H1 (cell line): ENCODE measurements at regions not wholly inside any gene's neighbourhood (a gene's known extent, or its start where the extent isn't known, plus 50 kb on each side); places are given as distances from the start of the nearest gene placed in this dataset.

Experiments
- CTCF ChIA-PET: fragments of 300-600 bp; sonication (Branson Sonifier 250); formaldehyde crosslinking; loops from one replicate; lab custom pipeline; 2021; ENCODE audit not compliant: partially characterized antibody; lab: Charles Lee
- POLR2A ChIA-PET: fragments of 300-600 bp; sonication (Branson Sonifier 250); formaldehyde crosslinking; loops from one replicate; lab custom pipeline; 2021; ENCODE audit warnings: inconsistent platforms; ENCODE audit not compliant: partially characterized antibody; lab: Charles Lee
- DNase-seq, 2 experiments: peaks; one replicate each; pipeline versions ENCODE4 v3.0.0 to v3.0.0-alpha.2; 2010 to 2022; ENCODE audit warnings: low spot score in 2 of 2, low read depth in 1 of 2, mixed read lengths in 1 of 2
- FAIRE-seq: peaks from 2 replicates; lab custom pipeline; 2011; peaks lifted over from hg19 to GRCh38; lab: Jason Lieb, UNC
- H2AFZ ChIP-seq: 2 replicates; pipeline ENCODE4 v1.8.1; 2012; ENCODE audit warnings: low read length, inconsistent platforms
- H2AK5ac ChIP-seq: 2 replicates; pipeline ENCODE4 v1.6.1; 2013; ENCODE audit warnings: low read depth, low read length
- H2BK120ac ChIP-seq: replicated peaks from 2 replicates; pipeline ENCODE3; 2013; ENCODE audit warnings: low read depth, low read length, inconsistent platforms
- H2BK12ac ChIP-seq: 2 replicates; pipeline ENCODE4 v1.6.1; 2013; ENCODE audit warnings: low read depth, low read length
- H2BK15ac ChIP-seq: 2 replicates; pipeline ENCODE4 v1.6.1; 2013; ENCODE audit warnings: low read length
- H2BK20ac ChIP-seq: 2 replicates; pipeline ENCODE4 v1.6.1; 2013; ENCODE audit warnings: low read length
- H2BK5ac ChIP-seq: 2 replicates; pipeline ENCODE4 v1.6.1; 2013; ENCODE audit warnings: low read depth, low read length
- H3K14ac ChIP-seq: 2 replicates; pipeline ENCODE4 v1.6.1; 2013; ENCODE audit warnings: inconsistent platforms; ENCODE audit not compliant: insufficient read length
- H3K18ac ChIP-seq: 2 replicates; pipeline ENCODE4 v1.6.1; 2013; ENCODE audit warnings: low read length; ENCODE audit errors: extremely low read depth
- H3K23ac ChIP-seq: 2 replicates; pipeline ENCODE4 v1.6.1; 2013; ENCODE audit warnings: inconsistent platforms; ENCODE audit not compliant: insufficient read length
- H3K23me2 ChIP-seq: 2 replicates; pipeline ENCODE4 v1.6.1; 2013; ENCODE audit warnings: low read depth, low read length
- H3K27ac ChIP-seq: 2 replicates; pipeline ENCODE4 v1.6.1; 2011; ENCODE audit warnings: low read depth, low read length, inconsistent platforms
- H3K27me3 ChIP-seq, 4 experiments: replicated peaks in 1 of 4; 1 replicate in 1 of 4; 2 replicates in 3 of 4; pipeline versions ENCODE4 v1.6.1 to v1.8.1; 2011 to 2013; ENCODE audit warnings: low read length in 3 of 4, mild to moderate bottlenecking in 3 of 4, inconsistent platforms in 2 of 4, mixed read lengths in 2 of 4, moderate library complexity in 1 of 4; ENCODE audit not compliant: control insufficient read depth in 3 of 4, insufficient read depth in 3 of 4; ENCODE audit errors: extremely low read depth in 1 of 4
- H3K36me3 ChIP-seq, 4 experiments: 2 replicates each; pipeline versions ENCODE4 v1.6.1 to v1.8.1; 2011 to 2013; ENCODE audit warnings: mild to moderate bottlenecking in 4 of 4, low read length in 3 of 4, moderate library complexity in 2 of 4, control low read depth in 1 of 4, inconsistent platforms in 1 of 4; ENCODE audit not compliant: insufficient read depth in 4 of 4, control insufficient read depth in 2 of 4
- H3K4ac ChIP-seq: replicated peaks from 2 replicates; pipeline ENCODE3; 2013; ENCODE audit warnings: low read length, low read depth, mixed read lengths, inconsistent platforms; ENCODE audit not compliant: insufficient read length
- H3K4me1 ChIP-seq, 4 experiments: replicated peaks in 1 of 4; 1 replicate in 1 of 4; 2 replicates in 3 of 4; pipeline versions ENCODE4 v1.6.1 to v1.8.1; 2011 to 2013; ENCODE audit warnings: low read length in 3 of 4, inconsistent platforms in 2 of 4, mixed read lengths in 1 of 4; ENCODE audit not compliant: insufficient read depth in 4 of 4, control insufficient read depth in 3 of 4
- H3K4me2 ChIP-seq, 2 experiments: 2 replicates each; pipeline versions ENCODE4 v1.6.1 to v1.8.1; 2011 to 2013; ENCODE audit warnings: low read depth in 2 of 2, low read length in 2 of 2, control low read depth in 1 of 2, inconsistent platforms in 1 of 2, mild to moderate bottlenecking in 1 of 2; ENCODE audit not compliant: insufficient read depth in 1 of 2
- H3K4me3 ChIP-seq, 4 experiments: fragments of 200-600, 300-600 bp in 1 of 4; sonication (generic), shearing (Covaris generic), sonication (Bioruptor Twin) in 1 of 4; 2 replicates each; pipeline versions ENCODE4 v1.5.1 to v1.8.1; 2011 to 2016; ENCODE audit warnings: low read length in 4 of 4, low read depth in 3 of 4, control low read depth in 2 of 4, inconsistent platforms in 2 of 4, mild to moderate bottlenecking in 2 of 4, mixed read lengths in 1 of 4, moderate library complexity in 1 of 4; ENCODE audit not compliant: insufficient read depth in 2 of 4; ENCODE audit errors: extremely low read depth in 1 of 4
- H3K56ac ChIP-seq: replicated peaks from 2 replicates; pipeline ENCODE3; 2013; ENCODE audit warnings: low read depth, mild to moderate bottlenecking, mixed read lengths, low read length, inconsistent platforms; ENCODE audit not compliant: insufficient read length
- H3K79me1 ChIP-seq: 2 replicates; pipeline ENCODE4 v1.6.1; 2013; ENCODE audit warnings: low read depth, low read length, control low read depth
- H3K79me2 ChIP-seq, 2 experiments: 2 replicates each; pipeline versions ENCODE4 v1.6.1 to v1.8.1; 2012 to 2013; ENCODE audit warnings: low read length in 2 of 2, mild to moderate bottlenecking in 2 of 2, inconsistent platforms in 1 of 2; ENCODE audit not compliant: insufficient read depth in 2 of 2, control insufficient read depth in 1 of 2
- H3K9ac ChIP-seq, 4 experiments: replicated peaks in 1 of 4; 1 replicate in 1 of 4; 2 replicates in 3 of 4; pipeline versions ENCODE4 v1.6.1 to v1.8.1; 2011 to 2013; ENCODE audit warnings: low read depth in 3 of 4, low read length in 3 of 4, control low read depth in 2 of 4, mild to moderate bottlenecking in 2 of 4, moderate library complexity in 2 of 4, inconsistent platforms in 1 of 4; ENCODE audit errors: extremely low read depth in 1 of 4
- H3K9me3 ChIP-seq, 2 experiments: 2 replicates each; pipeline versions ENCODE4 v1.6.1 to v1.8.1; 2012 to 2013; ENCODE audit warnings: mild to moderate bottlenecking in 2 of 2, moderate library complexity in 2 of 2, control low read depth in 1 of 2, inconsistent platforms in 1 of 2, low read depth in 1 of 2, low read length in 1 of 2, mixed read lengths in 1 of 2; ENCODE audit not compliant: insufficient read depth in 2 of 2
- H4K20me1 ChIP-seq, 2 experiments: replicated peaks in 1 of 2; 2 replicates each; pipeline versions ENCODE3 to v1.8.1; 2011 to 2013; ENCODE audit warnings: inconsistent platforms in 2 of 2, low read length in 2 of 2, mild to moderate bottlenecking in 1 of 2; ENCODE audit not compliant: insufficient read depth in 2 of 2, control insufficient read depth in 1 of 2
- H4K5ac ChIP-seq: 2 replicates; pipeline ENCODE4 v1.6.1; 2013; ENCODE audit warnings: low read length, low read depth, mixed read lengths, inconsistent platforms; ENCODE audit not compliant: insufficient read length
- H4K8ac ChIP-seq: 2 replicates; pipeline ENCODE4 v1.8.0; 2013; ENCODE audit warnings: mild to moderate bottlenecking, moderate library complexity, low read length, inconsistent platforms; ENCODE audit not compliant: insufficient read depth; ENCODE audit errors: extremely low read depth
- H4K91ac ChIP-seq: replicated peaks from 2 replicates; pipeline ENCODE3; 2013; ENCODE audit warnings: low read length, mixed read lengths, inconsistent platforms; ENCODE audit not compliant: insufficient read length
- BCL11A ChIP-seq, 2 experiments: IDR thresholded peaks; one replicate each; pipeline ENCODE4 v1.6.1; 2011; ENCODE audit warnings: low read depth in 2 of 2, low read length in 2 of 2, mild to moderate bottlenecking in 2 of 2
- CBX5 ChIP-seq: fragments of 300-800, 300-1000 bp; sonication (generic); IDR thresholded peaks from 2 replicates; pipeline ENCODE4 v1.7.1; 2016; ENCODE audit warnings: antibody characterized with exemption, low read length, low read depth
- HDAC6 ChIP-seq: IDR thresholded peaks from one replicate; pipeline ENCODE4 v1.7.1; 2012; ENCODE audit warnings: low read depth, mild to moderate bottlenecking, inconsistent platforms, low read length, moderate library complexity
- RXRA ChIP-seq: IDR thresholded peaks from 2 replicates; pipeline ENCODE4 v1.6.1; 2011; ENCODE audit warnings: low read depth, mild to moderate bottlenecking, low read length, moderate library complexity; ENCODE audit not compliant: insufficient read depth
- TBP ChIP-seq: IDR thresholded peaks from 2 replicates; pipeline ENCODE4 v1.6.1; 2011; ENCODE audit warnings: low read depth, low read length, improper control_type of control experiment
- USF2 ChIP-seq: IDR thresholded peaks from 2 replicates; pipeline ENCODE4 v1.6.1; 2011; ENCODE audit warnings: low read length, improper control_type of control experiment
- ZNF274 ChIP-seq: IDR thresholded peaks from 2 replicates; pipeline ENCODE4 v1.7.0; 2012; ENCODE audit warnings: low read length, borderline replicate concordance; ENCODE audit errors: extremely low read depth
- WGBS, 2 experiments: shearing (Covaris generic) in 1 of 2; methylation state at CpG; one replicate each; pipeline versions ENCODE4 v1.1.6 to v1.1.7; 2013 to 2015; ENCODE audit warnings: low lambda C conversion rate in 2 of 2, mixed read lengths in 2 of 2, inconsistent platforms in 1 of 2, low coverage in 1 of 2, missing lambda C conversion rate in 1 of 2; ENCODE audit not compliant: insufficient replicate concordance in 2 of 2, insufficient coverage in 1 of 2, insufficient read length in 1 of 2; ENCODE audit errors: extremely low coverage in 1 of 2, missing lambda C conversion rate in 1 of 2; 5-methylcytosine and 5-hydroxymethylcytosine counted together

- no peaks in the 10 kb centered on the region for H3K79me1 ChIP-seq
- H4K8ac ChIP-seq: no peak overlapping the region
- no peak for DNase-seq
- H3K9ac ChIP-seq: no peak overlapping the region
- no peak overlapping the region for H3K4me3 ChIP-seq
- no peaks in the 10 kb centered on the region for H3K23me2 ChIP-seq
- no peak overlapping the region for H3K27ac ChIP-seq
- no peaks in the 10 kb centered on the region for H3K4me1 ChIP-seq
- H3K4me2 ChIP-seq: no peak overlapping the region
- ChIA-PET CTCF (interaction anchor here (1.2 kb wide), 1 partner anchor 20 kb away, joined by 3 read pairs; no protein-coding TSS in a partner anchor), POLR2A (no interaction called here)
- H3K23ac ChIP-seq: no peak overlapping the region
- H3K4ac ChIP-seq: no peak overlapping the region
- TF ChIP-seq CBX5 (no peak), HDAC6 (no peak), BCL11A (IDR thresholded peaks at IDR 0.05; ENCODE audit: low read depth in 2 of 2, low read length in 2 of 2) (no peak), USF2 (no peak), RXRA (no peak), ZNF274 (no peak), TBP (no peak)
- H2BK20ac ChIP-seq: no peak overlapping the region
- no peak overlapping the region for H4K91ac ChIP-seq
- H2BK5ac ChIP-seq: no peak overlapping the region
- H2BK15ac ChIP-seq: no peak overlapping the region
- H3K14ac ChIP-seq: no peak overlapping the region
- no peak overlapping the region for H3K56ac ChIP-seq
- WGBS, 2 experiments: 84% methylated on average over 2 of the region's 2 CpGs; no CpG with 5 or more reads in 1 of the 2 experiments
- no peak overlapping the region for H4K5ac ChIP-seq
- no peaks in the 10 kb centered on the region for H3K79me2 ChIP-seq
- H3K9me3 ChIP-seq: no peaks in the 10 kb centered on the region
- FAIRE-seq: no peak
- H2AK5ac ChIP-seq: no peak overlapping the region
- H2BK120ac ChIP-seq: no peak overlapping the region
- H4K20me1 ChIP-seq: no peaks in the 10 kb centered on the region
- H2AFZ ChIP-seq: no peak overlapping the region
- no peak overlapping the region for H2BK12ac ChIP-seq
- no peak overlapping the region for H3K18ac ChIP-seq
- H3K36me3 ChIP-seq: no peaks in the 10 kb centered on the region
- H3K27me3 ChIP-seq: no peaks in the 10 kb centered on the region
Observed at GRCh38 chr10:60494774-60495173, 105.1 kb upstream of the ANK3 start.
